KMS-11 (cell line): ENCODE measurements at regions not wholly inside any gene's neighbourhood (a gene's known extent, or its start where the extent isn't known, plus 50 kb on each side); places are given as distances from the start of the nearest gene placed in this dataset.

Source experiments
- H2AFZ ChIP-seq: fragments of 200-600 bp; sonication (generic); 2 replicates; pipeline ENCODE4 v1.6.1; 2016; ENCODE audit warnings: antibody characterized with exemption, mixed run types, low read depth
- H3K27ac ChIP-seq: fragments of 200-600 bp; sonication (generic); 2 replicates; pipeline ENCODE4 v1.6.1; 2016; ENCODE audit warnings: mild to moderate bottlenecking, mixed run types
- H3K27me3 ChIP-seq: fragments of 200-600 bp; sonication (generic); 2 replicates; pipeline ENCODE4 v1.6.1; 2017; ENCODE audit warnings: mild to moderate bottlenecking, low read depth, mixed run types, moderate library complexity; ENCODE audit not compliant: insufficient read depth
- H3K36me3 ChIP-seq: fragments of 200-600 bp; sonication (generic); 2 replicates; pipeline ENCODE4 v1.6.1; 2017; ENCODE audit warnings: mild to moderate bottlenecking, mixed run types; ENCODE audit not compliant: insufficient read depth
- H3K4me1 ChIP-seq: fragments of 200-600 bp; sonication (generic); 2 replicates; pipeline ENCODE4 v1.6.1; 2016; ENCODE audit warnings: mild to moderate bottlenecking, low read depth, mixed run types; ENCODE audit not compliant: poor library complexity, severe bottlenecking
- H3K4me2 ChIP-seq: fragments of 200-600 bp; sonication (generic); 2 replicates; pipeline ENCODE4 v1.7.0; 2016; ENCODE audit warnings: mild to moderate bottlenecking, mixed run types
- H3K4me3 ChIP-seq: fragments of 200-600 bp; sonication (generic); IDR thresholded peaks from 2 replicates; pipeline ENCODE4 v1.6.1; 2017; ENCODE audit warnings: low read depth, low read length, mixed read lengths; ENCODE audit not compliant: insufficient read depth
- H3K79me2 ChIP-seq: fragments of 200-600 bp; sonication (generic); 2 replicates; pipeline ENCODE4 v1.6.1; 2016; ENCODE audit warnings: low read depth, mixed run types; ENCODE audit not compliant: insufficient read depth
- H3K9ac ChIP-seq: fragments of 200-600 bp; sonication (generic); 2 replicates; pipeline ENCODE4 v1.6.1; 2016; ENCODE audit warnings: mild to moderate bottlenecking, mixed run types
- H4K20me1 ChIP-seq: fragments of 200-600 bp; sonication (generic); 2 replicates; pipeline ENCODE4 v1.6.1; 2016; ENCODE audit warnings: mild to moderate bottlenecking, mixed run types; ENCODE audit not compliant: insufficient read depth
- CTCF ChIP-seq: fragments of 200-600 bp; sonication (generic); conservative IDR thresholded peaks from 2 replicates; pipeline ENCODE4 v1.6.1; 2017; ENCODE audit warnings: low read depth, mild to moderate bottlenecking, antibody characterized with exemption, low read length, moderate library complexity, mixed read lengths

GRCh38 chr2:12513339-12513738 is 203.4 kb upstream of the TRIB2 start:
- no peaks in the 10 kb centered on the region for H4K20me1 ChIP-seq
- no peaks in the 10 kb centered on the region for H3K36me3 ChIP-seq
- H3K27me3 ChIP-seq: no peaks in the 10 kb centered on the region
- no peaks in the 10 kb centered on the region for H3K4me1 ChIP-seq
- H3K4me3 ChIP-seq: no peak overlapping the region
- H3K9ac ChIP-seq: no peak overlapping the region
- H3K4me2 ChIP-seq: no peak overlapping the region
- H3K79me2 ChIP-seq: no peaks in the 10 kb centered on the region
- TF ChIP-seq CTCF: no peak
- H3K27ac ChIP-seq: no peak overlapping the region
- no peak overlapping the region for H2AFZ ChIP-seq

GRCh38 chr2:12514168-12514567 is 202.6 kb upstream of the TRIB2 start:
- Histone ChIP-seq H3K27ac (no peak overlapping the region), H2AFZ (no peak overlapping the region), H3K9ac (no peak overlapping the region), H3K4me3 (no peak overlapping the region), H3K4me2 (no peak overlapping the region), H3K36me3 (no peaks in the 10 kb centered on the region), H3K27me3 (no peaks in the 10 kb centered on the region), H3K79me2 (no peaks in the 10 kb centered on the region), H3K4me1 (no peaks in the 10 kb centered on the region), H4K20me1 (no peaks in the 10 kb centered on the region)
- no peak for TF ChIP-seq CTCF

- no peak overlapping the region for H3K9ac ChIP-seq
- no peaks in the 10 kb centered on the region for H3K79me2 ChIP-seq
- no peak overlapping the region for H3K27ac ChIP-seq
- H3K4me1 ChIP-seq: no peaks in the 10 kb centered on the region
- no peak for TF ChIP-seq CTCF
- H3K36me3 ChIP-seq: no peaks in the 10 kb centered on the region
- H3K27me3 ChIP-seq: no peaks in the 10 kb centered on the region
- H3K4me3 ChIP-seq: no peak overlapping the region
- no peak overlapping the region for H3K4me2 ChIP-seq
- no peaks in the 10 kb centered on the region for H4K20me1 ChIP-seq
- H2AFZ ChIP-seq: no peak overlapping the region
These were observed 201.9 kb upstream of the TRIB2 start for GRCh38 chr2:12514631-12515437.

DNA sequence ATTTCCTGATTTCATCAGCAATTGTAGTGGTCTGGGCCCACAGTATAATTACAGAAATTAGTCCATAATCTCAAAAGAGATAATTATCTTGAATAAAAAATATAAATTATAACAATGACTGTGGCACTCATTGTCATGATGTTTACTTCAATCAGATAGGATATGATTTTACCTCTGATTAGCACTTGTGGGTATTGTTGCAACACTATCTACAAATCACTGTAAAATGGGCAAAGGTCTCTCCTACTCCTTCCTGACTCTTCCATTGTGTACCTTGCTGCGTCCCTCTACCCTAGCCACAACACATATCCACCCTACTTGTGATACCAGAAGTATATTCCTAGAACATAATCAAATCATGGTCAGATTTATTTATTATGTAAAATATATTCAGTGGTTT is 200.9 kb upstream of the TRIB2 start:
- Histone ChIP-seq H3K79me2 (no peaks in the 10 kb centered on the region), H4K20me1 (no peaks in the 10 kb centered on the region), H3K9ac (no peak overlapping the region), H3K4me3 (no peak overlapping the region), H3K27me3 (no peaks in the 10 kb centered on the region), H3K36me3 (no peaks in the 10 kb centered on the region), H2AFZ (no peak overlapping the region), H3K4me2 (no peak overlapping the region), H3K4me1 (no peaks in the 10 kb centered on the region), H3K27ac (no peak overlapping the region)
- TF ChIP-seq CTCF: no peak
